ENCODE measurements at regions not wholly inside any gene's neighbourhood (a gene's known extent, or its start where the extent isn't known, plus 50 kb on each side); places are given as distances from the start of the nearest gene placed in this dataset.

- Histone ChIP-seq H3K9me3 (no peaks in the 10 kb centered on the region), H3K27ac (no peak overlapping the region), H3K4me1 (peaks cover 13% of the 10 kb centered on the region), H3K36me3 (no peaks in the 10 kb centered on the region), H3K4me3 (no peak overlapping the region), H3K27me3 (no peaks in the 10 kb centered on the region)
- intact Hi-C loops (cut with DNase I), result no loop called here
- TF ChIP-seq CTCF (IDR thresholded peaks at IDR 0.05) (no peak), POLR2A (IDR thresholded peaks at IDR 0.05) (no peak), POLR2AphosphoS5 (IDR thresholded peaks at IDR 0.05; ENCODE audit: insufficient read depth in 1 of 2, low read depth in 1 of 2) (no peak)
- no peak for DNase-seq (ENCODE audit: extremely low spot score in 2 of 2)
Measured at GRCh38 chr18:2304378-2305175, 266.7 kb downstream of the METTL4 start.

GRCh38 chr18:2306606-2307005 lies 264.7 kb downstream of the METTL4 start:
- intact Hi-C loops (cut with DNase I), result no loop called here
- DNase-seq (ENCODE audit: extremely low spot score in 2 of 2), result no peak
- Histone ChIP-seq H3K27ac (no peak overlapping the region), H3K36me3 (no peaks in the 10 kb centered on the region), H3K4me3 (no peak overlapping the region), H3K27me3 (no peaks in the 10 kb centered on the region), H3K4me1 (peaks cover 13% of the 10 kb centered on the region), H3K9me3 (no peaks in the 10 kb centered on the region)
- TF ChIP-seq POLR2A (IDR thresholded peaks at IDR 0.05) (no peak), POLR2AphosphoS5 (IDR thresholded peaks at IDR 0.05; ENCODE audit: insufficient read depth in 1 of 2, low read depth in 1 of 2) (no peak), CTCF (IDR thresholded peaks at IDR 0.05) (no peak)

GRCh38 chr18:2310886-2311285 lies 260.4 kb downstream of the METTL4 start:
- Histone ChIP-seq H3K27me3 (no peaks in the 10 kb centered on the region), H3K9me3 (no peaks in the 10 kb centered on the region), H3K27ac (no peak overlapping the region), H3K4me3 (no peak overlapping the region), H3K36me3 (no peaks in the 10 kb centered on the region), H3K4me1 (no peaks in the 10 kb centered on the region)
- intact Hi-C loops (cut with DNase I), result no loop called here
- no peak for DNase-seq (ENCODE audit: extremely low spot score in 2 of 2)
- TF ChIP-seq POLR2AphosphoS5 (IDR thresholded peaks at IDR 0.05; ENCODE audit: insufficient read depth in 1 of 2, low read depth in 1 of 2) (no peak), POLR2A (IDR thresholded peaks at IDR 0.05) (no peak), CTCF (IDR thresholded peaks at IDR 0.05) (no peak)

GRCh38 chr18:2312440-2312839 lies 258.9 kb downstream of the METTL4 start:
- no peaks in the 10 kb centered on the region for H3K4me1 ChIP-seq
- H3K27ac ChIP-seq, result no peak overlapping the region
- no peak for TF ChIP-seq POLR2AphosphoS5 (IDR thresholded peaks at IDR 0.05; ENCODE audit: insufficient read depth in 1 of 2, low read depth in 1 of 2)
- TF ChIP-seq POLR2A (IDR thresholded peaks at IDR 0.05), result no peak
- no peak for TF ChIP-seq CTCF (IDR thresholded peaks at IDR 0.05)
- no peaks in the 10 kb centered on the region for H3K9me3 ChIP-seq
- no peak overlapping the region for H3K4me3 ChIP-seq
- H3K27me3 ChIP-seq, result no peaks in the 10 kb centered on the region
- intact Hi-C loops (cut with DNase I), result no loop called here
- DNase-seq (ENCODE audit: extremely low spot score in 2 of 2), result no peak
- no peaks in the 10 kb centered on the region for H3K36me3 ChIP-seq

GRCh38 chr18:2313332-2313731 lies 258.0 kb downstream of the METTL4 start:
- DNase-seq (ENCODE audit: extremely low spot score in 2 of 2), result no peak
- no peak overlapping the region for H3K27ac ChIP-seq
- intact Hi-C loops (cut with DNase I), result no loop called here
- H3K27me3 ChIP-seq, result no peaks in the 10 kb centered on the region
- H3K36me3 ChIP-seq, result no peaks in the 10 kb centered on the region
- no peaks in the 10 kb centered on the region for H3K9me3 ChIP-seq
- no peaks in the 10 kb centered on the region for H3K4me1 ChIP-seq
- TF ChIP-seq POLR2AphosphoS5 (IDR thresholded peaks at IDR 0.05; ENCODE audit: insufficient read depth in 1 of 2, low read depth in 1 of 2) (no peak), CTCF (IDR thresholded peaks at IDR 0.05) (no peak), POLR2A (IDR thresholded peaks at IDR 0.05) (no peak)
- no peak overlapping the region for H3K4me3 ChIP-seq
